K562 (cell line): ENCODE measurements at regions not wholly inside any gene's neighbourhood (a gene's known extent, or its start where the extent isn't known, plus 50 kb on each side); places are given as distances from the start of the nearest gene placed in this dataset.

ENCODE experiments used
- ATAC-seq: fragments of 200-7000 bp; cut with Tn5 transposase; 3 replicates; pipeline ENCODE4 v1.9.1; 2020; ENCODE audit warnings: moderate library complexity
- BruUV-seq: library from RNA; stranded (reverse); fragments of 400-500 nt; replicated peaks from 2 replicates; lab custom pipeline; 2021; lab: Mats Ljungman, UMichigan
- CTCF ChIA-PET: fragments of 300-600 bp; formaldehyde crosslinking; extraction: SDS; loops from one replicate; lab custom pipeline; 2021; ENCODE audit warnings: low intra/inter-chr PET ratio; lab: Yijun Ruan, JAX
- POLR2A ChIA-PET: fragments of 300-600, 350-650 bp; sonication (Branson Sonifier 250); formaldehyde crosslinking; extraction: SDS; loops from one replicate; lab custom pipeline; 2021; ENCODE audit warnings: antibody characterized with exemption, inconsistent platforms; lab: Yijun Ruan, JAX
- DNase-seq, 4 experiments: peaks; one replicate each; pipeline versions ENCODE4 v3.0.0 to v3.0.0-alpha.2; 2011 to 2018; ENCODE audit warnings: low spot score in 3 of 4, mixed read lengths in 3 of 4; ENCODE audit errors: extremely low read depth in 1 of 4
- FAIRE-seq: peaks from 2 replicates; lab custom pipeline; 2011; peaks lifted over from hg19 to GRCh38; lab: Jason Lieb, UNC
- H2AFZ ChIP-seq: 2 replicates; pipeline ENCODE4 v1.6.0; 2011; ENCODE audit warnings: low read depth, low read length, control low read depth, inconsistent platforms
- H3K27ac ChIP-seq: fragments of 200-600 bp; 3 replicates; pipeline ENCODE4 v1.8.0; 2011; ENCODE audit warnings: low read depth, mild to moderate bottlenecking, control low read depth, inconsistent platforms, low read length, moderate library complexity, mixed read lengths; ENCODE audit errors: extremely low read depth
- H3K27me3 ChIP-seq, 2 experiments: fragments of 300-600 bp in 1 of 2; 2 replicates in 1 of 2; 3 replicates in 1 of 2; pipeline versions ENCODE4 v1.6.0 to v1.8.0; 2011; ENCODE audit warnings: inconsistent platforms in 2 of 2, low read length in 2 of 2, mild to moderate bottlenecking in 1 of 2, mixed read lengths in 1 of 2, moderate library complexity in 1 of 2; ENCODE audit not compliant: control insufficient read depth in 2 of 2, insufficient read depth in 2 of 2
- H3K36me3 ChIP-seq: fragments of 300-600 bp; 3 replicates; pipeline ENCODE4 v1.8.0; 2011; ENCODE audit warnings: mild to moderate bottlenecking, low read length, inconsistent platforms; ENCODE audit not compliant: control insufficient read depth, insufficient read depth
- H3K4me1 ChIP-seq, 2 experiments: fragments of 200-600 bp in 1 of 2; replicated peaks in 1 of 2; 2 replicates in 1 of 2; 3 replicates in 1 of 2; pipeline versions ENCODE4 v1.5.1 to v1.8.0; 2011; ENCODE audit warnings: inconsistent platforms in 2 of 2, low read length in 2 of 2, mild to moderate bottlenecking in 1 of 2, mixed read lengths in 1 of 2, moderate library complexity in 1 of 2; ENCODE audit not compliant: control insufficient read depth in 2 of 2, insufficient read depth in 2 of 2
- H3K4me2 ChIP-seq: 2 replicates; pipeline ENCODE4 v1.6.1; 2011; ENCODE audit warnings: low read length, control low read depth, inconsistent platforms, mixed read lengths; ENCODE audit not compliant: insufficient read depth
- H3K4me3 ChIP-seq: fragments of 200-600 bp; sonication (generic), shearing (Covaris generic); 2 replicates; pipeline ENCODE4 v1.5.1; 2016; ENCODE audit warnings: control low read depth, inconsistent platforms
- H3K79me2 ChIP-seq: fragments of 200-600 bp; 3 replicates; pipeline ENCODE4 v1.8.0; 2011; ENCODE audit warnings: low read length, inconsistent platforms; ENCODE audit not compliant: control insufficient read depth, insufficient read depth
- H3K9ac ChIP-seq, 2 experiments: 2 replicates each; pipeline versions ENCODE4 v1.6.0 to v1.6.1; 2011; ENCODE audit warnings: low read depth in 2 of 2, low read length in 2 of 2, control low read depth in 1 of 2, inconsistent platforms in 1 of 2, mild to moderate bottlenecking in 1 of 2, mixed read lengths in 1 of 2; ENCODE audit not compliant: insufficient read depth in 1 of 2
- H3K9me1 ChIP-seq: one replicate; pipeline ENCODE4 v1.6.0; 2011; ENCODE audit warnings: inconsistent platforms, mild to moderate bottlenecking, low read length, moderate library complexity; ENCODE audit not compliant: control insufficient read depth, insufficient read depth
- H3K9me3 ChIP-seq: replicated peaks from 2 replicates; pipeline ENCODE4 v1.5.1; 2011; ENCODE audit warnings: low read depth, low read length, inconsistent platforms; ENCODE audit not compliant: control insufficient read depth, insufficient read depth
- H4K20me1 ChIP-seq: replicated peaks from 2 replicates; pipeline ENCODE4 v1.6.1; 2011; ENCODE audit warnings: low read length, inconsistent platforms, mixed read lengths; ENCODE audit not compliant: control insufficient read depth, insufficient read depth
- ARID2 ChIP-seq: fragments of 450-650 bp; IDR thresholded peaks from 2 replicates; pipeline ENCODE4 v1.6.1; 2017; ENCODE audit warnings: antibody characterized with exemption, mild to moderate bottlenecking
- CBFA2T3 ChIP-seq: fragments of 450-650 bp; IDR thresholded peaks from 2 replicates; pipeline ENCODE4 v1.6.1; 2017
- CC2D1A ChIP-seq: fragments of 450-650 bp; IDR thresholded peaks from 2 replicates; pipeline ENCODE4 v1.6.1; 2017; ENCODE audit warnings: mild to moderate bottlenecking
- HMGN3 ChIP-seq: IDR thresholded peaks from 2 replicates; pipeline ENCODE4 v1.6.1; 2011; ENCODE audit warnings: borderline replicate concordance, low read depth, mild to moderate bottlenecking, mixed read lengths, low read length; ENCODE audit not compliant: insufficient read length; ENCODE audit errors: extremely low read depth
- RBM25 ChIP-seq: fragments of 200-400 bp; formaldehyde crosslinking; IDR thresholded peaks from 2 replicates; pipeline ENCODE4 v1.6.1; 2018; ENCODE audit warnings: low read length, low read depth, moderate library complexity; ENCODE audit not compliant: severe bottlenecking
- TSC22D4 ChIP-seq: fragments of 450-650 bp; IDR thresholded peaks from 2 replicates; pipeline ENCODE4 v1.6.1; 2016; ENCODE audit warnings: missing genetic modification characterization, missing biosample characterization, control low read depth
- U2AF2 ChIP-seq: fragments of 200-400 bp; formaldehyde crosslinking; optimal IDR thresholded peaks from 2 replicates; pipeline ENCODE3; 2017; ENCODE audit warnings: low read depth, mild to moderate bottlenecking, low read length
- ZBTB26 ChIP-seq: fragments of 450-650 bp; formaldehyde crosslinking; IDR thresholded peaks from 2 replicates; pipeline ENCODE4 v1.4.0; 2022; ENCODE audit warnings: missing genetic modification characterization
- WGBS: fragments of 100-300 bp; shearing (Covaris generic); methylation state at CpG from one replicate; pipeline ENCODE4 v1.1.6; 2016; ENCODE audit warnings: low coverage, mixed read lengths; ENCODE audit not compliant: insufficient coverage; ENCODE audit errors: missing lambda C conversion rate; 5-methylcytosine and 5-hydroxymethylcytosine counted together
- in situ Hi-C: fragments of 300-500 bp; cut with MboI; formaldehyde crosslinking; loops from 4 replicates; pipeline ENCODE4 v1.15.0; 2018; ENCODE audit warnings: inconsistent platforms, mixed read lengths
- intact Hi-C: fragments of 100-400 bp; cut with micrococcal nuclease; formaldehyde crosslinking; loops from 2 replicates; pipeline ENCODE4 v1.14.2; 2022
- TF ChIP-seq, protein P1 (sequence below): fragments of 450-650 bp; formaldehyde crosslinking; IDR thresholded peaks from 2 replicates; pipeline ENCODE4 v1.4.0; 2022; ENCODE audit warnings: missing genetic modification characterization

DNA sequence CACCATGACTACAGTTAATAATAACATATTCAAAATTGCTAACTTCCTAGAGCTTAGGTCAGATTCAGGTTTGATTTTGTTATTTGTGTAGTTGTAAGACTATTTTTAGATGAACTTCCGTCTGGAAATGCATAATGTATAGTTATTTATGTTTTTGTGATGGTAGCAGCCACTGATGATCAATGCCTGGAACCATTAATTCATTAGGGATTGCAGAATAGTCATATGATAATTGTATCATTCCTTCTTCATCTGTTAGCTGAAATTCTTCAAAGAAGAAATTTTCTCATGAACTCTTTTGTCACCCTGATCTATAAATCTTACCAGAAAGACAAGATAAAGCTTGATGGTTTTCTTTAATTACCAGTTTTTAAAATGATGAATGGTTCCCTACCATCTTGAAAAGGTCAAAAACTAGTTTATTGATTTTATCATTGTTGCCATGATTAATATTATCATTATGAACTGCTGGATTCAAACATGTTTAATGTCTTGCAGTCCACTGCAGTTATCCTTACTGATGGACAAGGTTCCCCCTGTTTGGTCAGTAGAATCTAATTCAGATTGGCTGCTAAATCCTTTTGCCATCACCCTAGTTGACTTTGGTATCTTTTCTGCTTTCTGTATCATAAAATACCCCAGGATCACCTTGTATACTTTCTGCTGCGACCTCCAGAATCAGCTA lies 433.3 kb downstream of the GPAM start:
- POLR2A ChIA-PET = no interaction called here
- H4K20me1 ChIP-seq = no peaks in the 10 kb centered on the region

More for the DNA sequence above, 433.3 kb downstream of the GPAM start:
- Histone ChIP-seq H3K79me2 (no peaks in the 10 kb centered on the region), H3K4me1 (no peaks in the 10 kb centered on the region), H3K9me3 (no peaks in the 10 kb centered on the region; the same call in 1 of the 2 replicates), H3K4me3 (no peak overlapping the region), H3K27me3 (no peaks in the 10 kb centered on the region), H3K9me1 (no peaks in the 10 kb centered on the region), H3K9ac (no peak overlapping the region), H3K27ac (no peak overlapping the region), H2AFZ (no peak overlapping the region), H3K36me3 (no peaks in the 10 kb centered on the region), H3K4me2 (no peak overlapping the region)
- ATAC-seq (no peak), DNase-seq (no peak), FAIRE-seq (no peak)
- intact Hi-C loops (no loop called here), in situ Hi-C loops (no loop called here)
- no peak for TF ChIP-seq U2AF2
- TF ChIP-seq TSC22D4 (tag) = no peak
- TF ChIP-seq, protein P1, sequence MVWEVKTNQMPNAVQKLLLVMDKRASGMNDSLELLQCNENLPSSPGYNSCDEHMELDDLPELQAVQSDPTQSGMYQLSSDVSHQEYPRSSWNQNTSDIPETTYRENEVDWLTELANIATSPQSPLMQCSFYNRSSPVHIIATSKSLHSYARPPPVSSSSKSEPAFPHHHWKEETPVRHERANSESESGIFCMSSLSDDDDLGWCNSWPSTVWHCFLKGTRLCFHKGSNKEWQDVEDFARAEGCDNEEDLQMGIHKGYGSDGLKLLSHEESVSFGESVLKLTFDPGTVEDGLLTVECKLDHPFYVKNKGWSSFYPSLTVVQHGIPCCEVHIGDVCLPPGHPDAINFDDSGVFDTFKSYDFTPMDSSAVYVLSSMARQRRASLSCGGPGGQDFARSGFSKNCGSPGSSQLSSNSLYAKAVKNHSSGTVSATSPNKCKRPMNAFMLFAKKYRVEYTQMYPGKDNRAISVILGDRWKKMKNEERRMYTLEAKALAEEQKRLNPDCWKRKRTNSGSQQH (CRISPR knock-in tag) = no peak
- no peak for TF ChIP-seq CBFA2T3
- TF ChIP-seq ZBTB26 (CRISPR knock-in tag) = no peak
- no peak for TF ChIP-seq RBM25
- TF ChIP-seq HMGN3 = no peak
- TF ChIP-seq CC2D1A = no peak
- TF ChIP-seq ARID2 = no peak
- CTCF ChIA-PET = no interaction called here
- no TSS peak for BruUV-seq
- 0% methylated on average over 2 of the region's 2 CpGs for WGBS
